Kidney glomerular epithelial cell (primary cell): ENCODE measurements at regions not wholly inside any gene's neighbourhood (a gene's known extent, or its start where the extent isn't known, plus 50 kb on each side); places are given as distances from the start of the nearest gene placed in this dataset.

Source experiments
- DNase-seq: peaks from one replicate; lab custom pipeline; 2025; lab: John Stamatoyannopoulos, UW

- no peak for DNase-seq
Observed at GRCh38 chr5:5589857-5590256, 167.4 kb downstream of the ICE1 start.

GRCh38 chr5:5588887-5589826 is 166.7 kb downstream of the ICE1 start:
- DNase-seq: no peak

- no peak for DNase-seq
Observed at GRCh38 chr5:5588386-5588785, 165.9 kb downstream of the ICE1 start.

- no peak for DNase-seq
Observed at GRCh38 chr5:5587474-5587873, 165.0 kb downstream of the ICE1 start.

- DNase-seq: no peak
Observed at GRCh38 chr5:5586721-5587120, 164.2 kb downstream of the ICE1 start.

GRCh38 chr5:5585751-5586341 is 163.4 kb downstream of the ICE1 start:
- DNase-seq: no peak

- DNase-seq: no peak
Observed at GRCh38 chr5:5584751-5585150, 162.3 kb downstream of the ICE1 start.

- DNase-seq: no peak
Observed at GRCh38 chr5:5584236-5584745, 161.8 kb downstream of the ICE1 start.

GRCh38 chr5:5583832-5584231 is 161.4 kb downstream of the ICE1 start:
- DNase-seq: no peak

GRCh38 chr5:5583023-5583765 is 160.7 kb downstream of the ICE1 start:
- no peak for DNase-seq

- no peak for DNase-seq
Observed at GRCh38 chr5:5581080-5581479, 158.6 kb downstream of the ICE1 start.

- DNase-seq: no peak
Observed at GRCh38 chr5:5576744-5577143, 154.3 kb downstream of the ICE1 start.

- no peak for DNase-seq
Observed at GRCh38 chr5:5575461-5575860, 153.0 kb downstream of the ICE1 start.

GRCh38 chr5:5573798-5574380 is 151.4 kb downstream of the ICE1 start:
- DNase-seq: no peak

GRCh38 chr5:5572976-5573797 is 150.7 kb downstream of the ICE1 start:
- no peak for DNase-seq

GRCh38 chr5:5572010-5572865 is 149.8 kb downstream of the ICE1 start:
- DNase-seq: no peak

GRCh38 chr5:5570646-5571045 is 148.2 kb downstream of the ICE1 start:
- DNase-seq: no peak

- DNase-seq: no peak
Observed at GRCh38 chr5:5564898-5565297, 142.4 kb downstream of the ICE1 start.

- DNase-seq: no peak
Observed at GRCh38 chr5:5560016-5560415, 137.5 kb downstream of the ICE1 start.
